Activated effector memory CD4-positive, alpha-beta T cell treated with anti-CD3 and anti-CD28 coated beads, Interleukin-2, amount 50 U/mL, for 16 hours (primary cell): ENCODE measurements at regions not wholly inside any gene's neighbourhood (a gene's known extent, or its start where the extent isn't known, plus 50 kb on each side); places are given as distances from the start of the nearest gene placed in this dataset.
"Not testable (repeated sequence)": the region's sequence is repeated elsewhere in the genome, so short reads cannot be mapped to it uniquely, and the experiment has no call there.

Experiments
- DNase-seq: peaks from one replicate; pipeline ENCODE4 v3.0.0-alpha.2; 2020

- DNase-seq: no peak
Measured at GRCh38 chr17:5753421-5753820, 169.1 kb upstream of the NLRP1 start.

GRCh38 chr17:5757314-5757907, 173.1 kb upstream of the NLRP1 start:
- no peak for DNase-seq

- no peak for DNase-seq
Measured at GRCh38 chr17:5758651-5759050, 174.3 kb upstream of the NLRP1 start.

- DNase-seq: no peak
Measured at GRCh38 chr17:5759501-5759925, 175.2 kb upstream of the NLRP1 start.

- no peak for DNase-seq
Measured at GRCh38 chr17:5762191-5762590, 177.9 kb upstream of the NLRP1 start.

- peak; percentile 17 for DNase-seq
Measured at GRCh38 chr17:5763595-5764306, 179.4 kb upstream of the NLRP1 start.

- no peak for DNase-seq
Measured at GRCh38 chr17:5769593-5770354, 185.5 kb upstream of the NLRP1 start.

- no peak for DNase-seq
Measured at GRCh38 chr17:5770441-5771270, 186.3 kb upstream of the NLRP1 start.

GRCh38 chr17:5771271-5771577, 186.9 kb upstream of the NLRP1 start:
- not testable (repeated sequence) for DNase-seq

- DNase-seq: not testable (repeated sequence)
Measured at GRCh38 chr17:5772017-5772416, 187.7 kb upstream of the NLRP1 start.

GRCh38 chr17:5772720-5773119, 188.4 kb upstream of the NLRP1 start:
- DNase-seq: no peak

- DNase-seq: no peak
Measured at GRCh38 chr17:5773816-5774360, 189.6 kb upstream of the NLRP1 start.

- DNase-seq: no peak
Measured at GRCh38 chr17:5775098-5775497, 190.8 kb upstream of the NLRP1 start.

GRCh38 chr17:5780476-5780875, 196.2 kb upstream of the NLRP1 start:
- DNase-seq: no peak

GRCh38 chr17:5781236-5781927, 197.1 kb upstream of the NLRP1 start:
- DNase-seq: no peak

GRCh38 chr17:5783269-5783668, 199.0 kb upstream of the NLRP1 start:
- no peak for DNase-seq

- no peak for DNase-seq
Measured at GRCh38 chr17:5783851-5784250, 199.5 kb upstream of the NLRP1 start.

GRCh38 chr17:5784791-5785190, 200.5 kb upstream of the NLRP1 start:
- no peak for DNase-seq

GRCh38 chr17:5785338-5785737, 201.0 kb upstream of the NLRP1 start:
- DNase-seq: no peak

GRCh38 chr17:5785867-5786509, 201.7 kb upstream of the NLRP1 start:
- DNase-seq: no peak

- no peak for DNase-seq
Measured at GRCh38 chr17:5786510-5786875, 202.2 kb upstream of the NLRP1 start.
